MM.1S (cell line): ENCODE measurements at regions not wholly inside any gene's neighbourhood (a gene's known extent, or its start where the extent isn't known, plus 50 kb on each side); places are given as distances from the start of the nearest gene placed in this dataset.

Experiments
- DNase-seq: peaks from one replicate; pipeline ENCODE4 v3.0.0-alpha.2; 2015
- H2AFZ ChIP-seq: fragments of 300-600 bp; sonication (generic); 2 replicates; pipeline ENCODE4 v1.6.0; 2016; ENCODE audit warnings: antibody characterized with exemption, low read length
- H3F3A ChIP-seq: fragments of 300-600 bp; sonication (generic); 2 replicates; pipeline ENCODE4 v1.6.1; 2016; ENCODE audit warnings: mild to moderate bottlenecking, antibody characterized with exemption, low read length, moderate library complexity, mixed read lengths; ENCODE audit not compliant: insufficient read depth
- H3K27ac ChIP-seq: fragments of 300-600 bp; sonication (generic); 2 replicates; pipeline ENCODE4 v1.5.1; 2016; ENCODE audit warnings: mild to moderate bottlenecking, low read length
- H3K27me3 ChIP-seq: fragments of 300-600 bp; sonication (generic); replicated peaks from 2 replicates; pipeline ENCODE4 v1.6.0; 2016; ENCODE audit warnings: low read length; ENCODE audit not compliant: insufficient read depth
- H3K36me3 ChIP-seq: fragments of 300-600 bp; sonication (generic); replicated peaks from 2 replicates; pipeline ENCODE4 v1.6.1; 2016; ENCODE audit warnings: mild to moderate bottlenecking, low read length, mixed read lengths; ENCODE audit not compliant: insufficient read depth
- H3K4me1 ChIP-seq: fragments of 300-600 bp; sonication (generic); 2 replicates; pipeline ENCODE4 v1.6.1; 2016; ENCODE audit warnings: low read length, mixed read lengths
- H3K4me2 ChIP-seq: fragments of 300-600 bp; sonication (generic); 2 replicates; pipeline ENCODE4 v1.6.0; 2016; ENCODE audit warnings: low read depth, low read length
- H3K4me3 ChIP-seq: fragments of 300-600 bp; sonication (generic); 2 replicates; pipeline ENCODE4 v1.5.1; 2016; ENCODE audit warnings: low read length, mixed read lengths
- H3K79me2 ChIP-seq: fragments of 300-600 bp; sonication (generic); 2 replicates; pipeline ENCODE4 v1.6.1; 2016; ENCODE audit warnings: mixed run types, low read length, mixed read lengths
- H3K9ac ChIP-seq: fragments of 300-600 bp; sonication (generic); 2 replicates; pipeline ENCODE4 v1.6.1; 2016; ENCODE audit warnings: low read length, mixed read lengths
- H3K9me2 ChIP-seq: fragments of 300-600 bp; sonication (generic); replicated peaks from 2 replicates; pipeline ENCODE4 v1.6.1; 2016; ENCODE audit warnings: mild to moderate bottlenecking, low read length, mixed read lengths; ENCODE audit not compliant: insufficient read depth
- H3K9me3 ChIP-seq: fragments of 300-600 bp; sonication (generic); replicated peaks from 2 replicates; pipeline ENCODE4 v1.6.1; 2016; ENCODE audit warnings: mild to moderate bottlenecking, low read length, mixed read lengths; ENCODE audit not compliant: insufficient read depth
- H4K20me1 ChIP-seq: fragments of 300-600 bp; sonication (generic); 2 replicates; pipeline ENCODE4 v1.6.1; 2016; ENCODE audit warnings: mild to moderate bottlenecking, low read length, moderate library complexity, mixed read lengths; ENCODE audit not compliant: insufficient read depth
- EZH2 ChIP-seq: fragments of 300-600 bp; sonication (generic); optimal IDR thresholded peaks from 2 replicates; pipeline ENCODE3; 2017; ENCODE audit warnings: low read depth, mild to moderate bottlenecking, antibody characterized with exemption, low read length, mixed read lengths
- EZH2phosphoT487 ChIP-seq: fragments of 300-600 bp; sonication (generic); IDR thresholded peaks from 2 replicates; pipeline ENCODE4 v1.6.1; 2018; ENCODE audit warnings: antibody characterized with exemption, low read length
- TF ChIP-seq, protein P1 (sequence below): fragments of 300-600 bp; sonication (generic); IDR thresholded peaks from 2 replicates; pipeline ENCODE4 v1.5.1; 2016; ENCODE audit warnings: antibody characterized with exemption, low read length, mixed read lengths

GRCh38 chr10:78252286-78252685 is 218.6 kb downstream of the RPS24 start:
- Histone ChIP-seq H3K4me1 (no peaks in the 10 kb centered on the region), H3K9ac (no peak overlapping the region)

GRCh38 chr10:78253063-78253853 is 219.6 kb downstream of the RPS24 start:
- no peak for DNase-seq
- no peaks in the 10 kb centered on the region for H3F3A ChIP-seq
- no peaks in the 10 kb centered on the region for H3K79me2 ChIP-seq
- H3K9ac ChIP-seq, result no peak overlapping the region
- no peak overlapping the region for H3K27ac ChIP-seq
- no peaks in the 10 kb centered on the region for H3K36me3 ChIP-seq
- H4K20me1 ChIP-seq, result no peaks in the 10 kb centered on the region
- no peaks in the 10 kb centered on the region for H3K27me3 ChIP-seq
- no peak overlapping the region for H3K4me3 ChIP-seq
- H3K4me1 ChIP-seq, result no peaks in the 10 kb centered on the region
- TF ChIP-seq EZH2phosphoT487 (no peak), EZH2 (no peak)
- TF ChIP-seq, protein P1, sequence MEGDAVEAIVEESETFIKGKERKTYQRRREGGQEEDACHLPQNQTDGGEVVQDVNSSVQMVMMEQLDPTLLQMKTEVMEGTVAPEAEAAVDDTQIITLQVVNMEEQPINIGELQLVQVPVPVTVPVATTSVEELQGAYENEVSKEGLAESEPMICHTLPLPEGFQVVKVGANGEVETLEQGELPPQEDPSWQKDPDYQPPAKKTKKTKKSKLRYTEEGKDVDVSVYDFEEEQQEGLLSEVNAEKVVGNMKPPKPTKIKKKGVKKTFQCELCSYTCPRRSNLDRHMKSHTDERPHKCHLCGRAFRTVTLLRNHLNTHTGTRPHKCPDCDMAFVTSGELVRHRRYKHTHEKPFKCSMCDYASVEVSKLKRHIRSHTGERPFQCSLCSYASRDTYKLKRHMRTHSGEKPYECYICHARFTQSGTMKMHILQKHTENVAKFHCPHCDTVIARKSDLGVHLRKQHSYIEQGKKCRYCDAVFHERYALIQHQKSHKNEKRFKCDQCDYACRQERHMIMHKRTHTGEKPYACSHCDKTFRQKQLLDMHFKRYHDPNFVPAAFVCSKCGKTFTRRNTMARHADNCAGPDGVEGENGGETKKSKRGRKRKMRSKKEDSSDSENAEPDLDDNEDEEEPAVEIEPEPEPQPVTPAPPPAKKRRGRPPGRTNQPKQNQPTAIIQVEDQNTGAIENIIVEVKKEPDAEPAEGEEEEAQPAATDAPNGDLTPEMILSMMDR, result no peak
- no peak overlapping the region for H3K4me2 ChIP-seq
- no peaks in the 10 kb centered on the region for H3K9me2 ChIP-seq
- no peak overlapping the region for H2AFZ ChIP-seq
- H3K9me3 ChIP-seq, result no peaks in the 10 kb centered on the region

More at GRCh38 chr10:78252286-78252685, 218.6 kb downstream of the RPS24 start:
- no peak overlapping the region for H3K4me3 ChIP-seq
- H3K27ac ChIP-seq, result no peak overlapping the region
- H3K4me2 ChIP-seq, result no peak overlapping the region
- H3K9me2 ChIP-seq, result no peaks in the 10 kb centered on the region
- no peak for DNase-seq
- H3F3A ChIP-seq, result no peaks in the 10 kb centered on the region
- no peak overlapping the region for H2AFZ ChIP-seq
- no peaks in the 10 kb centered on the region for H4K20me1 ChIP-seq
- H3K9me3 ChIP-seq, result no peaks in the 10 kb centered on the region
- no peak for TF ChIP-seq EZH2
- TF ChIP-seq, protein P1, result no peak
- TF ChIP-seq EZH2phosphoT487, result no peak
- H3K36me3 ChIP-seq, result no peaks in the 10 kb centered on the region
- H3K27me3 ChIP-seq, result no peaks in the 10 kb centered on the region
- H3K79me2 ChIP-seq, result no peaks in the 10 kb centered on the region

- TF ChIP-seq EZH2phosphoT487 (no peak), EZH2 (no peak)
- TF ChIP-seq, protein P1, result no peak
- no peaks in the 10 kb centered on the region for H3K9me2 ChIP-seq
- no peak overlapping the region for H2AFZ ChIP-seq
- no peaks in the 10 kb centered on the region for H3K79me2 ChIP-seq
- H4K20me1 ChIP-seq, result no peaks in the 10 kb centered on the region
- H3F3A ChIP-seq, result no peaks in the 10 kb centered on the region
- no peaks in the 10 kb centered on the region for H3K9me3 ChIP-seq
- no peak overlapping the region for H3K27ac ChIP-seq
- H3K9ac ChIP-seq, result no peak overlapping the region
- no peak for DNase-seq
- no peaks in the 10 kb centered on the region for H3K27me3 ChIP-seq
- H3K4me1 ChIP-seq, result no peaks in the 10 kb centered on the region
- no peak overlapping the region for H3K4me3 ChIP-seq
- no peaks in the 10 kb centered on the region for H3K36me3 ChIP-seq
- H3K4me2 ChIP-seq, result no peak overlapping the region
Measured at GRCh38 chr10:78254013-78254412, 220.3 kb downstream of the RPS24 start.
